ENCODE measurements at regions not wholly inside any gene's neighbourhood (a gene's known extent, or its start where the extent isn't known, plus 50 kb on each side); places are given as distances from the start of the nearest gene placed in this dataset.
A peak's percentile ranks its signal among the peaks of the same experiment; 100 is the strongest.

- WGBS, result 95% methylated on average over 1 of the region's 1 CpG
- H3K27ac ChIP-seq (ENCODE audit: low read depth), result no peak overlapping the region
- H3K4me1 ChIP-seq (ENCODE audit: insufficient read depth), result no peaks in the 10 kb centered on the region
- DNase-seq (ENCODE audit: extremely low spot score), result no peak
- H3K4me3 ChIP-seq (ENCODE audit: low read depth, low read length), result no peak overlapping the region
- no peaks in the 10 kb centered on the region for H3K36me3 ChIP-seq (ENCODE audit: insufficient read depth)
Measured at GRCh38 chr10:31614611-31615010, 295.6 kb downstream of the ZEB1 start.

DNA sequence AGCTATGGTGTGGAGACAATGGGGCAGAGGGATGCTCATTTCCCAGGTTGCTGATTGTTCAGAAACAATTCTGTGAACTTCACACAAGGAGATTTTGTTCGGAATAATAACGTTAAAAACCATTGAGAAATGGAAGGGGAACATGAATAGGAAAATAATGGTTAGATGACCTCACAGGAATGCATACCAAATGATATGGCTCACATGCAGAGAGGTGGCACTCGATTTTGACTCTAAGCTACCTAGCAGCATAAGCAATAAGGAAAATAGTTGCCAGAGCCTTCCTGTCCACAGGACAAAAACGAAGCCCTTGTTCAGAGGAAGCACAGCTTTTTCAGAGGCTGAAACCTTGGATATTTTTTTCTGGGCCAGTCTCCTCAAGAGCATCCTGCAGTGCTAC, 293.1 kb downstream of the ZEB1 start:
- no peaks in the 10 kb centered on the region for H3K36me3 ChIP-seq (ENCODE audit: insufficient read depth)
- DNase-seq (ENCODE audit: extremely low spot score), result no peak
- H3K27ac ChIP-seq (ENCODE audit: low read depth), result no peak overlapping the region
- H3K4me3 ChIP-seq (ENCODE audit: low read depth, low read length), result no peak overlapping the region
- no peaks in the 10 kb centered on the region for H3K4me1 ChIP-seq (ENCODE audit: insufficient read depth)
- WGBS, result 71% methylated on average over 4 of the region's 4 CpGs

- Histone ChIP-seq H3K36me3 (ENCODE audit: insufficient read depth) (no peaks in the 10 kb centered on the region), H3K4me3 (ENCODE audit: low read depth, low read length) (no peak overlapping the region), H3K27ac (ENCODE audit: low read depth) (no peak overlapping the region), H3K4me1 (ENCODE audit: insufficient read depth) (no peaks in the 10 kb centered on the region)
- 94% methylated on average over 7 of the region's 7 CpGs for WGBS
- no peak for DNase-seq (ENCODE audit: extremely low spot score)
Measured at GRCh38 chr10:31611161-31611560, 292.1 kb downstream of the ZEB1 start.

DNA sequence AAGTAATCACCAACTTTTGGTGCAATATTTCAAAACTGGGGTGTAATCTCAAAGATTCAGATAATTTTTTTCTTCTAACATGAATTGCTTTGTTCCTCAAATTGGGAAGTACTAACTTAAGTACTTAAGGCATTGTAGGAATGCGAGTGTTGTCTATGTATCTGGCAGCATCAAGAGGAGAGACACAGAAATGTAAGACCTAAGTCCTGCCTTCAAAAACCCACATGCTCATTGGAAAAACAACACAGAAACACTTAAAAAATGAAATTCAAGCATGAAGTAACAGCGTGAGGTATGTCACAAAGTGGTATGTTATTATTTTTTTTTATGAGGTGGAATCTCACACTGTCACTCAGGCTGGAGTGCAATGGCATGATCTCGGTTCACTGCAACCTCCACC, 288.5 kb downstream of the ZEB1 start:
- Histone ChIP-seq H3K36me3 (ENCODE audit: insufficient read depth) (no peaks in the 10 kb centered on the region), H3K4me3 (ENCODE audit: low read depth, low read length) (no peak overlapping the region), H3K4me1 (ENCODE audit: insufficient read depth) (no peaks in the 10 kb centered on the region), H3K27ac (ENCODE audit: low read depth) (no peak overlapping the region)
- WGBS, result 89% methylated on average over 3 of the region's 3 CpGs
- no peak for DNase-seq (ENCODE audit: extremely low spot score)

DNA sequence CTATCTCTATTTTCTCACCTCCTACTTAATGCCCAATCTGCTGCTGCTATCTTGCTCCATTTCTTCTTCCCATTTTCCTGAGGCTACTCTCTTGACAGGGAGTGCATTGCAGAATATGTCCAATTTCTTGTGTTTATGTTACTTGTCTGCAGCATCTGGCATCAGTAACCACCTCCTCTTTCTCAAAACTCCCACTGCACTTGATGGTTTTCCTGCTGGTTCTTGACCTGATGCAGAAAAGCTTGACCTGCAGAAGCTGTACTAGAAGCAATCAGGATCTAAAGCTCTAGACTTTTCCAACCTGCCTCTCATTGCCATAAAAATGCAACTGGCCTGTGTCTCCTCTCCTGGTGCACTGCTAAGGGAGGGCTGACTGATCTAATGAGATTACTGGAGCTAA, 287.8 kb downstream of the ZEB1 start:
- no peaks in the 10 kb centered on the region for H3K36me3 ChIP-seq (ENCODE audit: insufficient read depth)
- no peak overlapping the region for H3K27ac ChIP-seq (ENCODE audit: low read depth)
- H3K4me3 ChIP-seq (ENCODE audit: low read depth, low read length), result no peak overlapping the region
- no peak for DNase-seq (ENCODE audit: extremely low spot score)
- H3K4me1 ChIP-seq (ENCODE audit: insufficient read depth), result no peaks in the 10 kb centered on the region

- Histone ChIP-seq H3K4me1 (ENCODE audit: insufficient read depth) (no peaks in the 10 kb centered on the region), H3K36me3 (ENCODE audit: insufficient read depth) (no peaks in the 10 kb centered on the region), H3K4me3 (ENCODE audit: low read depth, low read length) (no peak overlapping the region), H3K27ac (ENCODE audit: low read depth) (no peak overlapping the region)
- WGBS, result 49% methylated on average over 2 of the region's 2 CpGs
- DNase-seq (ENCODE audit: extremely low spot score), result peak; percentile 72
Measured at GRCh38 chr10:31605861-31606525, 287.0 kb downstream of the ZEB1 start.

GRCh38 chr10:31605426-31605825, 286.4 kb downstream of the ZEB1 start:
- no peak for DNase-seq (ENCODE audit: extremely low spot score)
- Histone ChIP-seq H3K4me3 (ENCODE audit: low read depth, low read length) (no peak overlapping the region), H3K27ac (ENCODE audit: low read depth) (no peak overlapping the region), H3K4me1 (ENCODE audit: insufficient read depth) (no peaks in the 10 kb centered on the region), H3K36me3 (ENCODE audit: insufficient read depth) (no peaks in the 10 kb centered on the region)
- WGBS, result 82% methylated on average over 4 of the region's 4 CpGs

- 94% methylated on average over 4 of the region's 4 CpGs for WGBS
- DNase-seq (ENCODE audit: extremely low spot score), result no peak
- no peak overlapping the region for H3K4me3 ChIP-seq (ENCODE audit: low read depth, low read length)
- H3K36me3 ChIP-seq (ENCODE audit: insufficient read depth), result no peaks in the 10 kb centered on the region
- no peak overlapping the region for H3K27ac ChIP-seq (ENCODE audit: low read depth)
- no peaks in the 10 kb centered on the region for H3K4me1 ChIP-seq (ENCODE audit: insufficient read depth)
Measured at GRCh38 chr10:31604646-31605170, 285.7 kb downstream of the ZEB1 start.

DNA sequence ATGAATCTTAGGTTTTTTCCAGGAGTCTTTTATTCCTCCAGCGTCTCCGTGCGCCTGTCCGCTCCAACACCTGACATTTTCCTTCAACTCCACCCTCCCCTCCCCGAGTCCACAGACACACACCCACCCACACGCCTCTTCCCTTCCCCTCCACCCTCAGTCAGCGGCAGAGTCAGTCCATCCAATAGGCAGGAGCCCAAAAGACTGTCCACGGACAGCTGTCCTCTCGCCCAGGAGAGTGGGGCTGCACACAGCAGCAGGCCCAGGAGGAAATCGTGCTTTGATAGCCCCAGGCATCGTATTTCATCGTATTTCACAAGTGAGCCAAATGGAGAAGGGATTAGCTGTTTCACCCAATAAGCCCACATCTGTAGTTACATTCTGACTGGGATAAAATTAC, 285.1 kb downstream of the ZEB1 start:
- H3K36me3 ChIP-seq (ENCODE audit: insufficient read depth), result no peaks in the 10 kb centered on the region
- WGBS, result 48% methylated on average over 12 of the region's 12 CpGs
- H3K4me3 ChIP-seq (ENCODE audit: low read depth, low read length), result peak overlapping the region; percentile 41
- no peaks in the 10 kb centered on the region for H3K4me1 ChIP-seq (ENCODE audit: insufficient read depth)
- DNase-seq (ENCODE audit: extremely low spot score), result no peak
- peak overlapping the region; percentile 75 for H3K27ac ChIP-seq (ENCODE audit: low read depth)

DNA sequence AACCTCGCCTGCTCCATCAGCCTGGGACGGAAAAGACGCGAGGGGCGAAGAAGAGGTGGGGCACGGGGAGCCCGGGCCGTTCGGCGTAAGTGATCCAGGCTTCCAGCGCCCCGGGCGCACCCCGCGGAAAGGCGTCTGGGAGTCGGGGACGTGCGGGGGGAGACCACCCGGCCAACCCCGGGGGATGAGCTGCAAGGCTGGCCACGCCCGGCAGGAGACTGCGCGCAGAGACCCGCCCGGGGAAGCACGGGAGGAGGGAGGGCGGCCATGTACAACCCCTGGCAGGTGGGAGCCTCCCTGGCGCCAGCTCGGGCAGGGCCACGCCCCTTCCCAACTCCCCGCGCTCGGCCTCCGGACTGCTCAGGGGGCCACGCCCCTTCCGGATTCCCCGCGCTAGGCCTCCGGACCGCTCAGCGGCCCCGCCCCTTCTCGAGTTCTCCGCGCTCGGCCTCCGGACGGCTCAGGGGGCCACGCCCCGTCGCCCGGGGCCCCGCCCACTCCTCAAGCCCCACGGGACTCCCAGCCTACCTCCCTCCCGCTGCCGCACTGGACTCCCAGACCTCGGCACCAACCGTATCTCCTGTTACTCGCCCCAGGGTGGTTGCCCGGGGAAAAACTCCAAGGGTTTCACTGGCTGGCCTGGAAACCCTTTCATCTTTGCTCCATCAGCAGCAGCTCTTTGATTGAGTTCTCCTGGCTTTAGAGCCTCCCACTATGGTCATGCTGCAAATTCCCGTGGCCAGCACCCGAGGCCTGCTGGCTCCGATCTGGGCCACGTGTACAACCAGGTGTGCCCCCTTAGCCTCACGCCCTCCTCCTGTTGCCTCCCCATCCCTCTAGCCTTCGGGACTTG, 284.4 kb downstream of the ZEB1 start:
- H3K27ac ChIP-seq (ENCODE audit: low read depth), result peak overlapping the region; percentile 76
- no peaks in the 10 kb centered on the region for H3K4me1 ChIP-seq (ENCODE audit: insufficient read depth)
- peak; percentile 84 for DNase-seq (ENCODE audit: extremely low spot score)
- no peaks in the 10 kb centered on the region for H3K36me3 ChIP-seq (ENCODE audit: insufficient read depth)
- WGBS, result 4% methylated on average over 68 of the region's 68 CpGs
- H3K4me3 ChIP-seq (ENCODE audit: low read depth, low read length), result peak overlapping the region; percentile 41

DNA sequence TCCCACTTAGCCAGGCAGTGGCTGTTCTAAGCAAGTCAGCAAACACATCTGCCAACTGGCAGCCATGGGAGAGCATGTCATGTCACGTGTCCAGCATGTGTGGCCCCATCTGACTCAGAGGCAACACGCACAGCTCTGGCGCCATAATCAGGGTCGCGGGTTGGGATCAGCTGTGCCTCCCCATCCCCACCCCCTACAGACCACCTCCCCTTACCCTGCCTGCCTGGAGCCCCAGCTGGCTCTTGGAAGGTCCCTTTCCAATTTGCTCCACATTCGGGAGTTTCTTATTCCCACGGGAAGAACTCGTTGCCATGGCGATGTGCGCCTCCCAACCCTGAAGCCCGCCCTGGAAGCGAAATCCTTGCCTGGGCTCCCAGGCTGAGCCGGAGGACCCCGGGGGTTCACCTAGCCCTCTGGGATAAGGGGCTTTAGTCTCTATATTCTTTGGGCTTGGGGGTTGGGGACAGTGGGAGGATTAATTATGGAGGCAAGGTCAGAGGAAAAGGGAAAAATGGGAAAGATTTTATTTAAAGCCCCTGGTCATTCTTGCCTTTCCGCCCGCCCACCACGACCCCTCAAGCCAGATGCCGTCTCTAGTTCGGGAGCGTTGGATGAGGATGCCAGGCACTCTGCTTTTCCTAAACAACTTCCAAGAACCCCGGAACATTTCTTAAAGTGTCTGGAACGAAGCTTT, 283.7 kb downstream of the ZEB1 start:
- Histone ChIP-seq H3K4me3 (ENCODE audit: low read depth, low read length) (peak overlapping the region; percentile 41), H3K4me1 (ENCODE audit: insufficient read depth) (no peaks in the 10 kb centered on the region), H3K36me3 (ENCODE audit: insufficient read depth) (no peaks in the 10 kb centered on the region), H3K27ac (ENCODE audit: low read depth) (peak overlapping the region; percentile 76)
- no peak for DNase-seq (ENCODE audit: extremely low spot score)
- 9% methylated on average over 22 of the region's 22 CpGs for WGBS

GRCh38 chr10:31601136-31601535, 282.1 kb downstream of the ZEB1 start:
- Histone ChIP-seq H3K4me3 (ENCODE audit: low read depth, low read length) (no peak overlapping the region), H3K36me3 (ENCODE audit: insufficient read depth) (no peaks in the 10 kb centered on the region), H3K27ac (ENCODE audit: low read depth) (no peak overlapping the region), H3K4me1 (ENCODE audit: insufficient read depth) (no peaks in the 10 kb centered on the region)
- DNase-seq (ENCODE audit: extremely low spot score), result no peak
- WGBS, result 92% methylated on average over 3 of the region's 3 CpGs

DNA sequence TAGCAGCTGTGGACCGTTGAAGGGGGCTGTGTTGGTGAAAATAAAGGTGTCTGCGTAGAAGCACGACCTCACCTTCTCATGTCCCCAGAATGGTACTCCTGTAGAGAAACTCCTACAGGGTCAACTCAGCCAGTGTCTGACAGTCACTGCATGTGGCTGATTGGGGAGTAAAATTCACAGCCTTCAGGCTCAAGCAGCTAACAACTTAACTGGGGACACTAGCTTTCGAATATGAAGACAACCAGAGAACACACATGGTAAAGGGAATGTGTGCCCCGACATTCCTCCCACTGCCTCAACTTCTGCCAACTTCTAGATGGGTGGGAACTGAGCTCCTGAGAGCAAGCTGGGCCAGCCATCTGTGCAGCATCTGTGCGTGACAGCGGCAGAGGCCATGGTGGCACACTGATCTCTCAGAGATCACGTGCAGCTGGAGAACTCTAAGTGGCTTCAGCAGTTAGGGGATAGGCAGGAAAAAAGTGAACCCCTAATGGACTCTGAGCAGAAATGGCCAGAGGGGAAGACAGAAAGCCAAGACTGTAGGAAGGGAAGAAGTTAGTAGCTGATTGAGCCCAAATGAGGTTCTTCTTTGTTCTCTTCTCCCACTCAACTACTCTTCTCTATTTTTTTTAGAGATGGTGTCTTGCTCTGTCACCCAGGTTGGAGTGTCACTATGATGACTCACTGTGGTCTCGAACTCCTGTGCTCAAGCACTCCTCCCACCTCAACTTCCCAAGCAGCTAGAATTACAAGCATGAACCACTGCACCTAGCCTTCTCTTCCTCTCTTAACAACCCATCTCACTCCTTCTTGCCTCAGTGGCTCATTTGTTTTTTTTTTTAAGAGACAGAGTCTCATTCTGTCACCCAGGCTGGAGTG, 280.8 kb downstream of the ZEB1 start:
- no peak for DNase-seq (ENCODE audit: extremely low spot score)
- Histone ChIP-seq H3K4me1 (ENCODE audit: insufficient read depth) (no peaks in the 10 kb centered on the region), H3K36me3 (ENCODE audit: insufficient read depth) (no peaks in the 10 kb centered on the region), H3K27ac (ENCODE audit: low read depth) (no peak overlapping the region), H3K4me3 (ENCODE audit: low read depth, low read length) (no peak overlapping the region)
- WGBS, result 87% methylated on average over 9 of the region's 9 CpGs

Data from urinary bladder (tissue), 3 donors.